IMR-90 (cell line): ENCODE measurements at regions not wholly inside any gene's neighbourhood (a gene's known extent, or its start where the extent isn't known, plus 50 kb on each side); places are given as distances from the start of the nearest gene placed in this dataset.
A peak's percentile ranks its signal among the peaks of the same experiment; 100 is the strongest.

Experiments used
- ATAC-seq: fragments of 200-7000 bp; cut with Tn5 transposase; 2 replicates; pipeline ENCODE4 v1.9.1; 2020; ENCODE audit warnings: low read depth, mild to moderate bottlenecking, moderate library complexity
- BruUV-seq: library from RNA; stranded (reverse); fragments of 400-500 nt; replicated peaks from 2 replicates; lab custom pipeline; 2021; lab: Mats Ljungman, UMichigan
- CTCF ChIA-PET: fragments of 300-600 bp; formaldehyde crosslinking; extraction: SDS; loops from one replicate; lab custom pipeline; 2021; ENCODE audit warnings: antibody characterized with exemption; lab: Yijun Ruan, JAX
- POLR2A ChIA-PET: fragments of 300-600 bp; sonication (Branson Sonifier 250); formaldehyde crosslinking; loops from one replicate; lab custom pipeline; 2022; ENCODE audit warnings: antibody characterized with exemption; ENCODE audit not compliant: unreplicated experiment; lab: Charles Lee
- DNase-seq: peaks from one replicate; pipeline ENCODE4 v3.0.0; 2013
- H2AFZ ChIP-seq: replicated peaks from 2 replicates; pipeline ENCODE3; 2013; ENCODE audit warnings: low read length, mild to moderate bottlenecking; ENCODE audit not compliant: poor library complexity
- H2AK5ac ChIP-seq: 2 replicates; pipeline ENCODE4 v1.6.1; 2013; ENCODE audit warnings: low read depth, low read length, inconsistent platforms
- H2AK9ac ChIP-seq: replicated peaks from 2 replicates; pipeline ENCODE3; 2013; ENCODE audit warnings: mild to moderate bottlenecking, low read depth, low read length, moderate library complexity; ENCODE audit not compliant: poor library complexity
- H2BK120ac ChIP-seq: 2 replicates; pipeline ENCODE4 v1.6.1; 2013; ENCODE audit warnings: low read depth, low read length, inconsistent platforms
- H2BK15ac ChIP-seq: 3 replicates; pipeline ENCODE4 v1.6.1; 2013; ENCODE audit warnings: low read depth, low read length, inconsistent platforms
- H2BK20ac ChIP-seq: 2 replicates; pipeline ENCODE4 v1.6.1; 2013; ENCODE audit warnings: low read depth, mild to moderate bottlenecking, inconsistent platforms, low read length, moderate library complexity
- H2BK5ac ChIP-seq: 2 replicates; pipeline ENCODE4 v1.6.1; 2013; ENCODE audit warnings: mild to moderate bottlenecking, low read depth, low read length, inconsistent platforms; ENCODE audit not compliant: poor library complexity, severe bottlenecking
- H3K14ac ChIP-seq: replicated peaks from 2 replicates; pipeline ENCODE4 v1.6.1; 2013; ENCODE audit warnings: low read depth, low read length, inconsistent platforms
- H3K18ac ChIP-seq: 2 replicates; pipeline ENCODE4 v1.6.1; 2013; ENCODE audit warnings: low read depth, low read length, control low read depth
- H3K23ac ChIP-seq: 2 replicates; pipeline ENCODE4 v1.6.1; 2013; ENCODE audit warnings: low read depth, low read length, inconsistent platforms
- H3K27ac ChIP-seq: 2 replicates; pipeline ENCODE4 v1.5.1; 2013; ENCODE audit warnings: mild to moderate bottlenecking, control low read depth, low read length; ENCODE audit not compliant: insufficient read depth
- H3K27me3 ChIP-seq: 2 replicates; pipeline ENCODE4 v1.6.1; 2013; ENCODE audit warnings: low read length; ENCODE audit not compliant: control insufficient read depth, insufficient read depth
- H3K36me3 ChIP-seq: 2 replicates; pipeline ENCODE4 v1.6.1; 2013; ENCODE audit warnings: low read length, mixed read lengths; ENCODE audit not compliant: control insufficient read depth, insufficient read depth
- H3K4ac ChIP-seq: 2 replicates; pipeline ENCODE4 v1.6.1; 2013; ENCODE audit warnings: low read depth, low read length, inconsistent platforms
- H3K4me1 ChIP-seq: 2 replicates; pipeline ENCODE4 v1.6.1; 2013; ENCODE audit warnings: low read length, mixed read lengths; ENCODE audit not compliant: control insufficient read depth, insufficient read depth
- H3K4me2 ChIP-seq: 2 replicates; pipeline ENCODE4 v1.6.1; 2013; ENCODE audit warnings: low read depth, mild to moderate bottlenecking, control low read depth, low read length, moderate library complexity
- H3K4me3 ChIP-seq: 2 replicates; pipeline ENCODE4 v1.5.1; 2013; ENCODE audit warnings: low read depth, mild to moderate bottlenecking, control low read depth, low read length, moderate library complexity; ENCODE audit not compliant: insufficient read depth
- H3K56ac ChIP-seq: 2 replicates; pipeline ENCODE4 v1.6.1; 2013; ENCODE audit warnings: low read length, inconsistent platforms; ENCODE audit not compliant: insufficient read depth; ENCODE audit errors: extremely low read depth
- H3K79me1 ChIP-seq, 2 experiments: 2 replicates each; pipeline ENCODE4 v1.6.1; 2013; ENCODE audit warnings: low read length in 2 of 2, inconsistent platforms in 1 of 2, low read depth in 1 of 2
- H3K9ac ChIP-seq: 2 replicates; pipeline ENCODE4 v1.6.1; 2013; ENCODE audit warnings: low read depth, low read length, control low read depth
- H3K9me1 ChIP-seq: 2 replicates; pipeline ENCODE4 v1.6.1; 2013; ENCODE audit warnings: low read length, inconsistent platforms; ENCODE audit not compliant: insufficient read depth
- H3K9me3 ChIP-seq: 2 replicates; pipeline ENCODE4 v1.6.1; 2013; ENCODE audit warnings: low read length; ENCODE audit not compliant: control insufficient read depth, insufficient read depth
- H4K20me1 ChIP-seq: 2 replicates; pipeline ENCODE4 v1.6.1; 2013; ENCODE audit warnings: low read length, inconsistent platforms; ENCODE audit not compliant: insufficient read depth
- H4K5ac ChIP-seq: 2 replicates; pipeline ENCODE4 v1.6.1; 2013; ENCODE audit warnings: mild to moderate bottlenecking, low read depth, low read length, control low read depth
- H4K8ac ChIP-seq, 2 experiments: 2 replicates each; pipeline ENCODE4 v1.6.1; 2013; ENCODE audit warnings: low read depth in 2 of 2, low read length in 2 of 2, control low read depth in 1 of 2, inconsistent platforms in 1 of 2
- H4K91ac ChIP-seq: 2 replicates; pipeline ENCODE4 v1.6.1; 2013; ENCODE audit warnings: low read depth, low read length, inconsistent platforms; ENCODE audit not compliant: insufficient read depth
- CHD1 ChIP-seq: IDR thresholded peaks from 2 replicates; pipeline ENCODE4 v1.6.1; 2012; ENCODE audit warnings: low read depth, low read length, improper control_type of control experiment
- CTCF ChIP-seq: conservative IDR thresholded peaks from 2 replicates; pipeline ENCODE4 v1.5.1; 2012; ENCODE audit warnings: mild to moderate bottlenecking, low read depth, low read length, improper control_type of control experiment
- FOS ChIP-seq: fragments of 150-350 bp; IDR thresholded peaks from 2 replicates; pipeline ENCODE4 v1.6.1; 2016; ENCODE audit warnings: low read depth, low read length
- MAZ ChIP-seq: IDR thresholded peaks from 2 replicates; pipeline ENCODE4 v1.6.1; 2012; ENCODE audit warnings: low read depth, mild to moderate bottlenecking, low read length, improper control_type of control experiment, moderate library complexity, borderline replicate concordance
- MXI1 ChIP-seq: IDR thresholded peaks from 2 replicates; pipeline ENCODE4 v1.6.1; 2012; ENCODE audit warnings: low read depth, mild to moderate bottlenecking, low read length, moderate library complexity, borderline replicate concordance
- NFE2L2 ChIP-seq: fragments of 150-350 bp; IDR thresholded peaks from 2 replicates; pipeline ENCODE4 v1.6.1; 2016; ENCODE audit warnings: low read depth, mild to moderate bottlenecking, low read length
- POLR2A ChIP-seq: IDR thresholded peaks from 2 replicates; pipeline ENCODE4 v1.6.1; 2012; ENCODE audit warnings: mild to moderate bottlenecking, low read depth, low read length
- RAD21 ChIP-seq: IDR thresholded peaks from 2 replicates; pipeline ENCODE4 v1.6.1; 2012; ENCODE audit warnings: low read length, improper control_type of control experiment
- RCOR1 ChIP-seq: IDR thresholded peaks from 2 replicates; pipeline ENCODE4 v1.6.1; 2012; ENCODE audit warnings: mild to moderate bottlenecking, low read length, improper control_type of control experiment; ENCODE audit not compliant: insufficient replicate concordance
- WGBS, 2 experiments: methylation state at CpG; one replicate each; pipeline versions ENCODE4 v1.1.5 to v1.1.7; 2013; ENCODE audit warnings: missing lambda C conversion rate in 2 of 2; ENCODE audit not compliant: insufficient read length in 1 of 2; ENCODE audit errors: extremely low coverage in 2 of 2; 5-methylcytosine and 5-hydroxymethylcytosine counted together
- dilution Hi-C: fragments of 300-500 bp; cut with HindIII; formaldehyde crosslinking; loops from one replicate; pipeline ENCODE4 v1.14.3; 2018; ENCODE audit warnings: low sequenced_read_pairs; ENCODE audit not compliant: unreplicated experiment
- in situ Hi-C: fragments of 300-500 bp; cut with MboI; formaldehyde crosslinking; loops from 3 replicates; pipeline ENCODE4 v1.14.3; 2019; ENCODE audit warnings: low sequenced_read_pairs, inconsistent platforms, mixed read lengths
- intact Hi-C: fragments of 100-400 bp; cut with micrococcal nuclease; formaldehyde crosslinking; loops from 2 replicates; pipeline ENCODE4 v1.10.0; 2022

DNA sequence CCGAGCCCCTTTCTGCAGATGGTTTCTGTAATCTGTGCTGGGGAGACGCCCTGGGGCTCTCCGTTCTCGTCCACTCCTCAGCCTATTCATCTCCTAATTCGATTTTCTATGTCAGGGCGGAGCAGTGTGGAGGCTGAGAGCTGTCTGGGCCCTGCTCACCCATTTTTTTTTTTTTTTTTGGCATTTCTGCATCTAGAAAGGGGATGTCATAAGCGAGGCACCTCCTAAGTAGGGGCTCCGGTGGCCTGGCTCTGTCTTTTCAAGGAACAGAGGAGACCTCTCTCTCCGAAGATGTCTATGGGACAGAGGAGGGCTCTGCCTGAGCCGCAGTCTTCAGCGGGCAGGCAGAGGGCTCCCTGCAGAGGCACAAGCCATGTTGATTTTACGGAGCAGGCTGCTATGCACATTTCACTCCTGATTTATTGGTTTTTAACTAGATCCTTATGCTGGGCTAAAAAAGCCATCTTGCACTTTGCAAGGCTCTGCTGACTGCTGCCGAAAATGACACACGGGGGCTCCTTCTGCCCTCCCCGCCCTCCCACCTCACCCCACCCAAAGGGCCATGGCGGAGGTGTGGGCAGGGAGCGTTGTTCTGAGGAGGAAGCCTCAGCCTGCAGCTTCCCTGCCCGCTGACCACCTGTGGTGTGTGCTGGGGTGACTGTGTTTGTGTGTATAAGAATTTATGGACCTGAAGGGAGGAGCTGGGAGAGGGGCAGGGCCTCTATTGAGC, 71.0 kb downstream of the FOXD2 start:
- H3K14ac ChIP-seq: no peak overlapping the region
- no peak overlapping the region for H3K27ac ChIP-seq
- H3K56ac ChIP-seq: no peak overlapping the region
- ATAC-seq (0 out of 2 replicates have a peak, but pooled peaks have one; percentile 11), DNase-seq (no peak)
- no peak overlapping the region for H4K91ac ChIP-seq
- no peak overlapping the region for H3K23ac ChIP-seq
- no peak overlapping the region for H4K5ac ChIP-seq
- no peaks in the 10 kb centered on the region for H3K9me3 ChIP-seq
- BruUV-seq: no TSS peak
- no peak overlapping the region for H2AK9ac ChIP-seq
- H4K8ac ChIP-seq: no peak overlapping the region
- in situ Hi-C loops (no loop called here), intact Hi-C loops (no loop called here), dilution Hi-C loops (no loop called here)
- no peak overlapping the region for H3K18ac ChIP-seq
- no peak overlapping the region for H3K4me3 ChIP-seq
- no peak overlapping the region for H2BK5ac ChIP-seq
- ChIA-PET POLR2A (no interaction called here), CTCF (no interaction called here)
- H3K4me2 ChIP-seq: no peak overlapping the region; the same call in 1 of the 2 replicates
- H2AFZ ChIP-seq: no peak overlapping the region
- H3K27me3 ChIP-seq: peaks cover 37% of the 10 kb centered on the region
- H3K4ac ChIP-seq: no peak overlapping the region
- no peaks in the 10 kb centered on the region for H3K36me3 ChIP-seq
- H2BK15ac ChIP-seq: no peak overlapping the region
- TF ChIP-seq RAD21 (no peak), CHD1 (no peak), CTCF (no peak), POLR2A (no peak), MXI1 (no peak), MAZ (no peak), FOS (no peak), RCOR1 (no peak), NFE2L2 (no peak)
- H4K20me1 ChIP-seq: no peaks in the 10 kb centered on the region
- H2BK20ac ChIP-seq: no peak overlapping the region
- no peak overlapping the region for H2AK5ac ChIP-seq
- no peaks in the 10 kb centered on the region for H3K79me1 ChIP-seq
- no peak overlapping the region for H3K9ac ChIP-seq
- 0% methylated on average over 1 of the region's 18 CpGs; no CpG with 5 or more reads in 1 of the 2 experiments for WGBS, 2 experiments
- H2BK120ac ChIP-seq: no peak overlapping the region
- no peaks in the 10 kb centered on the region for H3K4me1 ChIP-seq
- no peaks in the 10 kb centered on the region for H3K9me1 ChIP-seq
